IMR-90 (cell line): ENCODE measurements at regions not wholly inside any gene's neighbourhood (a gene's known extent, or its start where the extent isn't known, plus 50 kb on each side); places are given as distances from the start of the nearest gene placed in this dataset.

Source experiments
- ATAC-seq: fragments of 200-7000 bp; cut with Tn5 transposase; 2 replicates; pipeline ENCODE4 v1.9.1; 2020; ENCODE audit warnings: low read depth, mild to moderate bottlenecking, moderate library complexity
- BruUV-seq: library from RNA; stranded (reverse); fragments of 400-500 nt; replicated peaks from 2 replicates; lab custom pipeline; 2021; lab: Mats Ljungman, UMichigan
- CTCF ChIA-PET: fragments of 300-600 bp; formaldehyde crosslinking; extraction: SDS; loops from one replicate; lab custom pipeline; 2021; ENCODE audit warnings: antibody characterized with exemption; lab: Yijun Ruan, JAX
- POLR2A ChIA-PET: fragments of 300-600 bp; sonication (Branson Sonifier 250); formaldehyde crosslinking; loops from one replicate; lab custom pipeline; 2022; ENCODE audit warnings: antibody characterized with exemption; ENCODE audit not compliant: unreplicated experiment; lab: Charles Lee
- DNase-seq: peaks from one replicate; pipeline ENCODE4 v3.0.0; 2013
- H2AFZ ChIP-seq: replicated peaks from 2 replicates; pipeline ENCODE3; 2013; ENCODE audit warnings: low read length, mild to moderate bottlenecking; ENCODE audit not compliant: poor library complexity
- H2AK5ac ChIP-seq: 2 replicates; pipeline ENCODE4 v1.6.1; 2013; ENCODE audit warnings: low read depth, low read length, inconsistent platforms
- H2AK9ac ChIP-seq: replicated peaks from 2 replicates; pipeline ENCODE3; 2013; ENCODE audit warnings: mild to moderate bottlenecking, low read depth, low read length, moderate library complexity; ENCODE audit not compliant: poor library complexity
- H2BK120ac ChIP-seq: 2 replicates; pipeline ENCODE4 v1.6.1; 2013; ENCODE audit warnings: low read depth, low read length, inconsistent platforms
- H2BK15ac ChIP-seq: 3 replicates; pipeline ENCODE4 v1.6.1; 2013; ENCODE audit warnings: low read depth, low read length, inconsistent platforms
- H2BK20ac ChIP-seq: 2 replicates; pipeline ENCODE4 v1.6.1; 2013; ENCODE audit warnings: low read depth, mild to moderate bottlenecking, inconsistent platforms, low read length, moderate library complexity
- H2BK5ac ChIP-seq: 2 replicates; pipeline ENCODE4 v1.6.1; 2013; ENCODE audit warnings: mild to moderate bottlenecking, low read depth, low read length, inconsistent platforms; ENCODE audit not compliant: poor library complexity, severe bottlenecking
- H3K14ac ChIP-seq: replicated peaks from 2 replicates; pipeline ENCODE4 v1.6.1; 2013; ENCODE audit warnings: low read depth, low read length, inconsistent platforms
- H3K18ac ChIP-seq: 2 replicates; pipeline ENCODE4 v1.6.1; 2013; ENCODE audit warnings: low read depth, low read length, control low read depth
- H3K23ac ChIP-seq: 2 replicates; pipeline ENCODE4 v1.6.1; 2013; ENCODE audit warnings: low read depth, low read length, inconsistent platforms
- H3K27ac ChIP-seq: 2 replicates; pipeline ENCODE4 v1.5.1; 2013; ENCODE audit warnings: mild to moderate bottlenecking, control low read depth, low read length; ENCODE audit not compliant: insufficient read depth
- H3K27me3 ChIP-seq: 2 replicates; pipeline ENCODE4 v1.6.1; 2013; ENCODE audit warnings: low read length; ENCODE audit not compliant: control insufficient read depth, insufficient read depth
- H3K36me3 ChIP-seq: 2 replicates; pipeline ENCODE4 v1.6.1; 2013; ENCODE audit warnings: low read length, mixed read lengths; ENCODE audit not compliant: control insufficient read depth, insufficient read depth
- H3K4ac ChIP-seq: 2 replicates; pipeline ENCODE4 v1.6.1; 2013; ENCODE audit warnings: low read depth, low read length, inconsistent platforms
- H3K4me1 ChIP-seq: 2 replicates; pipeline ENCODE4 v1.6.1; 2013; ENCODE audit warnings: low read length, mixed read lengths; ENCODE audit not compliant: control insufficient read depth, insufficient read depth
- H3K4me2 ChIP-seq: 2 replicates; pipeline ENCODE4 v1.6.1; 2013; ENCODE audit warnings: low read depth, mild to moderate bottlenecking, control low read depth, low read length, moderate library complexity
- H3K4me3 ChIP-seq: 2 replicates; pipeline ENCODE4 v1.5.1; 2013; ENCODE audit warnings: low read depth, mild to moderate bottlenecking, control low read depth, low read length, moderate library complexity; ENCODE audit not compliant: insufficient read depth
- H3K56ac ChIP-seq: 2 replicates; pipeline ENCODE4 v1.6.1; 2013; ENCODE audit warnings: low read length, inconsistent platforms; ENCODE audit not compliant: insufficient read depth; ENCODE audit errors: extremely low read depth
- H3K79me1 ChIP-seq, 2 experiments: 2 replicates each; pipeline ENCODE4 v1.6.1; 2013; ENCODE audit warnings: low read length in 2 of 2, inconsistent platforms in 1 of 2, low read depth in 1 of 2
- H3K9ac ChIP-seq: 2 replicates; pipeline ENCODE4 v1.6.1; 2013; ENCODE audit warnings: low read depth, low read length, control low read depth
- H3K9me1 ChIP-seq: 2 replicates; pipeline ENCODE4 v1.6.1; 2013; ENCODE audit warnings: low read length, inconsistent platforms; ENCODE audit not compliant: insufficient read depth
- H3K9me3 ChIP-seq: 2 replicates; pipeline ENCODE4 v1.6.1; 2013; ENCODE audit warnings: low read length; ENCODE audit not compliant: control insufficient read depth, insufficient read depth
- H4K20me1 ChIP-seq: 2 replicates; pipeline ENCODE4 v1.6.1; 2013; ENCODE audit warnings: low read length, inconsistent platforms; ENCODE audit not compliant: insufficient read depth
- H4K5ac ChIP-seq: 2 replicates; pipeline ENCODE4 v1.6.1; 2013; ENCODE audit warnings: mild to moderate bottlenecking, low read depth, low read length, control low read depth
- H4K8ac ChIP-seq, 2 experiments: 2 replicates each; pipeline ENCODE4 v1.6.1; 2013; ENCODE audit warnings: low read depth in 2 of 2, low read length in 2 of 2, control low read depth in 1 of 2, inconsistent platforms in 1 of 2
- H4K91ac ChIP-seq: 2 replicates; pipeline ENCODE4 v1.6.1; 2013; ENCODE audit warnings: low read depth, low read length, inconsistent platforms; ENCODE audit not compliant: insufficient read depth
- CEBPB ChIP-seq: IDR thresholded peaks from 2 replicates; pipeline ENCODE4 v1.6.1; 2012; ENCODE audit warnings: low read depth, low read length, improper control_type of control experiment
- CHD1 ChIP-seq: IDR thresholded peaks from 2 replicates; pipeline ENCODE4 v1.6.1; 2012; ENCODE audit warnings: low read depth, low read length, improper control_type of control experiment
- ELK1 ChIP-seq: fragments of 150-350 bp; IDR thresholded peaks from 2 replicates; pipeline ENCODE4 v1.6.1; 2016; ENCODE audit warnings: low read depth, mild to moderate bottlenecking, low read length, moderate library complexity, borderline replicate concordance
- FOS ChIP-seq: fragments of 150-350 bp; IDR thresholded peaks from 2 replicates; pipeline ENCODE4 v1.6.1; 2016; ENCODE audit warnings: low read depth, low read length
- MAFK ChIP-seq: IDR thresholded peaks from 2 replicates; pipeline ENCODE4 v1.6.1; 2012; ENCODE audit warnings: low read depth, low read length, improper control_type of control experiment
- MAZ ChIP-seq: IDR thresholded peaks from 2 replicates; pipeline ENCODE4 v1.6.1; 2012; ENCODE audit warnings: low read depth, mild to moderate bottlenecking, low read length, improper control_type of control experiment, moderate library complexity, borderline replicate concordance
- NFE2L2 ChIP-seq: fragments of 150-350 bp; IDR thresholded peaks from 2 replicates; pipeline ENCODE4 v1.6.1; 2016; ENCODE audit warnings: low read depth, mild to moderate bottlenecking, low read length
- POLR2A ChIP-seq: IDR thresholded peaks from 2 replicates; pipeline ENCODE4 v1.6.1; 2012; ENCODE audit warnings: mild to moderate bottlenecking, low read depth, low read length
- SMC3 ChIP-seq: fragments of 150-350 bp; IDR thresholded peaks from 2 replicates; pipeline ENCODE4 v1.6.1; 2016; ENCODE audit warnings: low read depth, mild to moderate bottlenecking, antibody characterized with exemption, low read length, moderate library complexity
- WGBS, 2 experiments: methylation state at CpG; one replicate each; pipeline versions ENCODE4 v1.1.5 to v1.1.7; 2013; ENCODE audit warnings: missing lambda C conversion rate in 2 of 2; ENCODE audit not compliant: insufficient read length in 1 of 2; ENCODE audit errors: extremely low coverage in 2 of 2; 5-methylcytosine and 5-hydroxymethylcytosine counted together
- dilution Hi-C: fragments of 300-500 bp; cut with HindIII; formaldehyde crosslinking; loops from one replicate; pipeline ENCODE4 v1.14.3; 2018; ENCODE audit warnings: low sequenced_read_pairs; ENCODE audit not compliant: unreplicated experiment
- in situ Hi-C: fragments of 300-500 bp; cut with MboI; formaldehyde crosslinking; loops from 3 replicates; pipeline ENCODE4 v1.14.3; 2019; ENCODE audit warnings: low sequenced_read_pairs, inconsistent platforms, mixed read lengths
- intact Hi-C: fragments of 100-400 bp; cut with micrococcal nuclease; formaldehyde crosslinking; loops from 2 replicates; pipeline ENCODE4 v1.10.0; 2022

- WGBS, 2 experiments: no CpG with 5 or more reads among the region's 3 CpGs
- TF ChIP-seq CEBPB (no peak), MAZ (no peak), ELK1 (no peak), SMC3 (no peak), CHD1 (no peak), POLR2A (no peak), MAFK (no peak), FOS (no peak), NFE2L2 (no peak)
- H3K9me1 ChIP-seq: no peaks in the 10 kb centered on the region
- no peak overlapping the region for H2BK5ac ChIP-seq
- no peak overlapping the region for H4K5ac ChIP-seq
- H3K18ac ChIP-seq: no peak overlapping the region
- POLR2A ChIA-PET: no interaction called here
- no peaks in the 10 kb centered on the region for H4K20me1 ChIP-seq
- in situ Hi-C loops (no loop called here), dilution Hi-C loops (no loop called here), intact Hi-C loops (no loop called here)
- no TSS peak for BruUV-seq
- H3K4ac ChIP-seq: no peak overlapping the region
- H2AFZ ChIP-seq: no peak overlapping the region
- H2BK15ac ChIP-seq: no peak overlapping the region
- H3K14ac ChIP-seq: no peak overlapping the region
- CTCF ChIA-PET: no interaction called here
- H2BK20ac ChIP-seq: no peak overlapping the region
- H2BK120ac ChIP-seq: no peak overlapping the region
- peaks cover 2% of the 10 kb centered on the region; the same call in 1 of the 2 replicates for H3K9me3 ChIP-seq
- no peak for ATAC-seq
- H3K27ac ChIP-seq: no peak overlapping the region
- no peaks in the 10 kb centered on the region for H3K27me3 ChIP-seq
- no peaks in the 10 kb centered on the region for H3K79me1 ChIP-seq
- H3K4me1 ChIP-seq: no peaks in the 10 kb centered on the region
- H3K4me2 ChIP-seq: no peak overlapping the region
- no peak overlapping the region for H3K23ac ChIP-seq
- no peak overlapping the region for H4K91ac ChIP-seq
- H4K8ac ChIP-seq: no peak overlapping the region
- no peak overlapping the region for H3K56ac ChIP-seq
- no peak overlapping the region for H3K9ac ChIP-seq
- no peaks in the 10 kb centered on the region for H3K36me3 ChIP-seq
- DNase-seq: no peak
- no peak overlapping the region for H3K4me3 ChIP-seq
- H2AK5ac ChIP-seq: no peak overlapping the region
- no peak overlapping the region for H2AK9ac ChIP-seq
Observed at GRCh38 chr13:57918086-57918485, 286.5 kb downstream of the PCDH17 start.
